GM18870 (cell line): ENCODE measurements at regions not wholly inside any gene's neighbourhood (a gene's known extent, or its start where the extent isn't known, plus 50 kb on each side); places are given as distances from the start of the nearest gene placed in this dataset.

Experiments
- ATAC-seq: cut with Tn5 transposase; IDR thresholded peaks from one replicate; pipeline ENCODE4 v1.9.1; 2021; ENCODE audit warnings: moderate library complexity; ENCODE audit not compliant: unreplicated experiment

- ATAC-seq, result no peak
Measured at GRCh38 chr6:15880262-15880973, 217.6 kb upstream of the DTNBP1 start.

- no peak for ATAC-seq
Measured at GRCh38 chr6:15879371-15880261, 216.8 kb upstream of the DTNBP1 start.

- no peak for ATAC-seq
Measured at GRCh38 chr6:15877231-15877630, 214.4 kb upstream of the DTNBP1 start.

GRCh38 chr6:15876406-15876805 lies 213.6 kb upstream of the DTNBP1 start:
- peak; percentile 80 for ATAC-seq

GRCh38 chr6:15875797-15876196 lies 213.0 kb upstream of the DTNBP1 start:
- no peak for ATAC-seq

- ATAC-seq, result no peak
Measured at GRCh38 chr6:15874821-15875220, 212.0 kb upstream of the DTNBP1 start.

DNA sequence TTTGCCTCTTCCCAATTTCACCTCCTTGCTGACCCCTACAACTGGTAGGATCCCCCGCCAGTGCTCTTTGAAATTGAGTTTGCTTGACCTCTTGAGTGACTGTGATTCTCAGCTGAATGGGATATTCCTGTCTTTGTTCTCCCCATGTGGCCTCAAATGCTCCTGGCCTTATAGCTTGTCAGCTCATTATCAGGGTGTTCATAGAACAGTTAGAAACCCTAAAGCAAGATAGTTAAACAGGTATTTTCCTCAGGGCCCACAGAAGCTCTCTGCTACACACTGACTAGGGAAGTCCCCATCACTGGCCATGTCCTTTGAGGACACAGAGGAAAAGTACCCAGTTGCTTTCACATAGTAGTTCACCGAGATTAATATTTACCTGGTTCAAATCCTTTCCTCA lies 211.5 kb upstream of the DTNBP1 start:
- no peak for ATAC-seq

- no peak for ATAC-seq
Measured at GRCh38 chr6:15872241-15873103, 209.6 kb upstream of the DTNBP1 start.

DNA sequence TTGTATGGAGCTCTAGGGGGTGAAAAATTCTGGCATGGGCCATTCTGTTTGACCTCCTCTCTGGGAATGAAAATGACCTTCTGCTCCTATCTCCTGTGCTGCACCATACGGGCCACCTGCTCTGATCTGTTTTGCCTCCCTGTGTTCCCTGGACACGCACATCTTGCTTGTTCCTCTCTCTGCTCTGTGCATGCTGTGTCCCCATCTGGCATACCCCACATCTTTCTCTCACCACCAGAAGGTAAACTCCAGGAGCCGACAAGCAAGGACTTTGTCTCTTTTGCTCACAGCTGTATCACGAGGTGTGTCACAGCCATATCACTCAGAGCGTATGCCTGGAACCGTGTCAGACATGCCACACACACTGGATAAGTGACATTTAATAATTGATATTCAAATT lies 208.4 kb upstream of the DTNBP1 start:
- ATAC-seq, result no peak

DNA sequence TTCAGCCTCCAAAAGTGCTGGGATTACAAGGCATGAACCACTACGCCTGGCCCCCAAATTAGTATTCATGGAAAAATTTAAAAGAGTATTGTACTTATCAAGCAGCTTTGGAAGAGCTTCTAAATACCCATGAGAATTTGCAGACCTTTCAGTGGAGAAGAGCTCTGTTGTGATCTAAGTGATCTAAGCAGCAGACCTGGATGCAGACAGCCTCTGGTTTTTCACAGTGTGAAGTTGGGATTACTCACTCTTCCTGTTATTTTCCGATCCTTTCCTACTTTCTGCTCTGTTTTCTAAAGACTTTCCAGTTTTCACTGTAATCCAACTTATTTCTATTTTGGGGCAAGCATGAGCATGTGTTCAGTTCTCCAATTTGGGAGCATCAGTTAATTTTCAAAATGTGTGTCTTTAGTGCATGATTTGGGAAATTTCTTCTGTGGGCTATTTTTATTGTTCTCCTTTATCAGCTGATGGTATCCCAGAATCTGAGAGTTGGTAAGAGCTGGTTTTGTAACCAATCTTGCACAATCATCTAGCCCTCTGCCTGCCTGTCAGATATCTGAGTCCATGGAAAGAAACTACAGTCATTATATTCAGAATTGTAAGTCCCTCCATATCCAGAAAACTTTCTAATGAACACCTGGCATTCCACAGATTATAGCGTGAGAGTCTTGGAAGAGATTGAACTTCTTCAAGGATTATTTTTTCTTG lies 207.7 kb upstream of the DTNBP1 start:
- no peak for ATAC-seq

DNA sequence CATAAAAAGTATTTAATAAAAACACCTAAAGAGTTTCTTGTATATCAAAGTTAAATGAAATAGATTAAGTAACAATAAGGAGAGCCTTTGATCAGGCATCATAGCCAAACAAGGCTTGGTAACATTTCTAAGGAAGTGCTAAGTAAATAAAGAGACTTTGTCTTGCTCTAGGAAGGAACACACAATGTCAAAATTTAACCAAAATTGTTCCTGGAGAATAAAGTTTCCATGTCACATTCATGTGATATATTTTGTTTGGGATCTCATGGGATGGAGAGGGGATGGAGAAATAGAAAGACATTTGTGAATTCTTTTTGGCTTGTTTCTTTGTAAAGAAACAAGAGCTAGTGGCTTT lies 201.9 kb upstream of the DTNBP1 start:
- no peak for ATAC-seq

- ATAC-seq, result no peak
Measured at GRCh38 chr6:15864038-15864707, 201.3 kb upstream of the DTNBP1 start.

GRCh38 chr6:15862810-15863209 lies 200.0 kb upstream of the DTNBP1 start:
- no peak for ATAC-seq

- no peak for ATAC-seq
Measured at GRCh38 chr6:15861486-15861885, 198.7 kb upstream of the DTNBP1 start.

DNA sequence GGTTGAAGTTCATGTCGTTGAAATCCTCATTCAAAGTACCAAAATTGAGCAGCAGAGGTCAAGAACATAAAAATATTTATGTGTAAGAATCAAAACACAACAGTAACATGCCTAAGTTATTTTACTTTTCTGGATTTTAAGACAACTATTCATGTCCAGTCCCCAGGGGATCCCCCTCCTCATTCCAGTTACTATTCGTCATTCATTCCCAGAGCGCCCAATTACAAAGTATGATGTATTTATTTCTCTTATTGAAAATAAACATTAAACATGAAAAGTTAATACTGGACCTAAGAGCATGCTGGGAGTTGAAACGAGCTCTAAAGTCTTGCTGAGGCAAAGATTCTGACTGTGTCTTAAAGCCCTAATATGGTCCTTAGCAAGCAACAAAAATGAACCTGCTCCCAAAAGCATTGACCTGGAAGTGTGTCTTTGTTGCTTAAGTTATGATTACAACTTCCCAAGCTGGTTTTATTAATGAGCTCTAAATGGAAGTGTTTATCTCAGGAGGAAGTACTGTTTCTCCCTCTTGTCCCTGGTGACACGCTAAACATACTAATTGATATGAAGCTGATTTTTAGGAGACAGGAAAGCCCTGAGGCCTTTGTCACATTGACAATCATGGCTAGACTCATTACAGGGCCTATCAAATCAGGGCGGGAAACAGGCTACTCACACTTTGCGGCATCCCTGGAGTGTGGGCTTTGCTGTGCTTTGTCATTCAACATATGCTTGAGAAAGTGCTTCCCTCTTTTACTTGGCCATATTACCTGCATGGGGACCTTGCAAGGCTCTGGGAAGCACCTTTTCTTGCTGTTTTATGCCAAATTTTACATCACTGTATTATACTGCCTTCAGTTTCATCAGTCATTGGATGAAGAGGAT lies 192.2 kb upstream of the DTNBP1 start:
- no peak for ATAC-seq

DNA sequence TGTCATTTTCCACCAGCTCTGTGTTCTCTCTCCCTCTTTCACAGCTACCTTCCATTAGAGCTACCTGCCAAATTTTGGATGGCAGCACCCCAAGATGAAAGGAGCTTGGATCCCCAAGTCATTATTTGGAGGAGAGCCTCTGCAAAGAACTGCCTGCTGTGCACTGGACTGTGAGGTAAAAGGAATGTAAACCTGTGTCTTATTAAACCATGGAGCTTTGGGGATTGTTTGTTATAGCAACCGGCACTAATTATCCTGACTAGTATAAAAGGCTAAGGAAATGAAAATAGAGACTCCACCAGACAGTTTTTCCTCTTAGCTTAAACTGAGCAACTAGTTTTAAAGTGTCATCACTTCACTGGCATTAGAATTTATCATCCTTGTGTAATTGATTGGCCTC lies 191.6 kb upstream of the DTNBP1 start:
- ATAC-seq, result no peak

DNA sequence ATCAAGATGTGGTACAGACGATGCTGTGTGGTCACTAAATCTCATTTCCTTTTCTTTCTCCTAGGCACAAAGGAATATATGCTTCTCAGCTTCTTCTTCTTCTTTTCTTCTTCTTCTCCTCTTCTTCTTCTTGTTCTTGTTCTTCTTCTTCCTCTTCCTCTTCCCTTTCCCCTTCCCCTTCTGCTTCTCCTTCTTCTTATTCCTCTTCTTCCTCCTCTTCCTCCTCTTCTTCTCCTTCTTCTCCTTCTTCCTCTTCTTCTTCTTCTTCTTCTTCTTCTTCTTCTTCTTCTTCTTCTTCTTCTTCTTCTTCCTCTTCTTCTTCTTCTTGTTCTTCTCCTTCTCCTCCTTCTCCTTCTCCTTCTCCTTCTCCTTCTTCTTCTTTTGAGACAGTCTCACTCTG lies 190.4 kb upstream of the DTNBP1 start:
- ATAC-seq, result no peak

- ATAC-seq, result no peak
Measured at GRCh38 chr6:15852289-15852688, 189.5 kb upstream of the DTNBP1 start.

GRCh38 chr6:15849395-15849794 lies 186.6 kb upstream of the DTNBP1 start:
- no peak for ATAC-seq
